GM12874 (cell line): ENCODE measurements at regions not wholly inside any gene's neighbourhood (a gene's known extent, or its start where the extent isn't known, plus 50 kb on each side); places are given as distances from the start of the nearest gene placed in this dataset.

Source experiments
- TF ChIP-seq, protein P1 (sequence below): IDR thresholded peaks from 2 replicates; pipeline ENCODE4 v1.5.1; 2011; ENCODE audit warnings: low read depth, mild to moderate bottlenecking, control low read depth, low read length, moderate library complexity; ENCODE audit not compliant: insufficient read depth

DNA sequence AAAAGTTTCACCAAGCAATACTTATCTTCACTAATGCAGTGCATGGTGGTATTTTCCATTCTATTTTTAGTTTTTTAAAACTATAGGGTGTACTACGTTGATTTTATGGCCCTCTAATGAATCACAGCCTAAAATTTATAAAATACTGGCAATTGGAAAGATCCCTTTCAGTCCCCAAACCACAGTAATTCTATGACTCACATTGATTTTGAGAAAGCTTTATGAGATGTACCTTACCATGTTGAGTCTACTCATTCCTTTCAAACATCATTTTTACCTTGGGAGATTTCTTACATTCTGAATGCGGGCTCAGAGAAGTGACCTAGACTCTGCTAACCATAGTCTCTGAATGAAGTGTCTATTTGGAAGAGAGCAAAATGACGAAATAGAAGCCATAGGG is 141.6 kb downstream of the GPR85 start:
- TF ChIP-seq, protein P1, sequence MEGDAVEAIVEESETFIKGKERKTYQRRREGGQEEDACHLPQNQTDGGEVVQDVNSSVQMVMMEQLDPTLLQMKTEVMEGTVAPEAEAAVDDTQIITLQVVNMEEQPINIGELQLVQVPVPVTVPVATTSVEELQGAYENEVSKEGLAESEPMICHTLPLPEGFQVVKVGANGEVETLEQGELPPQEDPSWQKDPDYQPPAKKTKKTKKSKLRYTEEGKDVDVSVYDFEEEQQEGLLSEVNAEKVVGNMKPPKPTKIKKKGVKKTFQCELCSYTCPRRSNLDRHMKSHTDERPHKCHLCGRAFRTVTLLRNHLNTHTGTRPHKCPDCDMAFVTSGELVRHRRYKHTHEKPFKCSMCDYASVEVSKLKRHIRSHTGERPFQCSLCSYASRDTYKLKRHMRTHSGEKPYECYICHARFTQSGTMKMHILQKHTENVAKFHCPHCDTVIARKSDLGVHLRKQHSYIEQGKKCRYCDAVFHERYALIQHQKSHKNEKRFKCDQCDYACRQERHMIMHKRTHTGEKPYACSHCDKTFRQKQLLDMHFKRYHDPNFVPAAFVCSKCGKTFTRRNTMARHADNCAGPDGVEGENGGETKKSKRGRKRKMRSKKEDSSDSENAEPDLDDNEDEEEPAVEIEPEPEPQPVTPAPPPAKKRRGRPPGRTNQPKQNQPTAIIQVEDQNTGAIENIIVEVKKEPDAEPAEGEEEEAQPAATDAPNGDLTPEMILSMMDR = no peak

DNA sequence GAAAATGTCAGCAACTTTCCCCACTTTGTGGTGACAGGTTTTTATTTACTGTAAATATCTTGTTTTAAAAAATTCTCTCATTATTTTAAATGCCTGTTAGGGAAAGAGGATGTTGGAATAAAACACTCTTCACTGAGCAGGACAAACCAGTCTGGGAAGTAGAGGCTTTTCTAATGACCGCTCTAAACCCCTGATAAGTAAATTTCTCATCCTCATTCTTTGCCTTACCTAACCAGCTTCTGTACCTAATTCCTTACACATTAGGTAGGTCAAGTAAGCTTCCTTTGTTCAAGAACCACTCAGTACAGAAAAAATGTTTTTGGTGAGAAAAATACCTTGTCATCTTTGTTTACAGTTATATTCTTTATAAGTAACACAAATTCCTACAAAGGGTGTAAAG is 143.6 kb downstream of the GPR85 start:
- TF ChIP-seq, protein P1 = no peak

DNA sequence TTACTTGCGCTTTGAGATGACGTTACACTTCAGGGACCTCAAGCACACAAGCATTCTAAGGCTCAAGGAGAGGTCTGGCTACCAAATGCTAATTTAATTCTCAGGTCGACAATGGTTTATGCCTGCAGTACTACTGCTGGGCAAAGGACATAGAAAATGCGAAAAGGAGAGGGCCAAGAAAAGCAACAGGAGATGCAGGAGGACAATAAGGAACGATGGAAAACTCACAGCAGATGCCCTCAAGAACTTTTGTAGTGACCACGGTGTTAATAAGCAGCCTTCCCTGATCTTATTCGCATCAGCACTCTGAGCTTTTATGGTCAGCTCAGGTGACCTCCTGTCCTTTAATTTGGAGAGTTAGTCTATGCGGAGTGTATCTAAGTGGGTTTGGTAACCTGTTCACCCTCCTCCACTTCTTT is 146.3 kb downstream of the GPR85 start:
- TF ChIP-seq, protein P1 = no peak

DNA sequence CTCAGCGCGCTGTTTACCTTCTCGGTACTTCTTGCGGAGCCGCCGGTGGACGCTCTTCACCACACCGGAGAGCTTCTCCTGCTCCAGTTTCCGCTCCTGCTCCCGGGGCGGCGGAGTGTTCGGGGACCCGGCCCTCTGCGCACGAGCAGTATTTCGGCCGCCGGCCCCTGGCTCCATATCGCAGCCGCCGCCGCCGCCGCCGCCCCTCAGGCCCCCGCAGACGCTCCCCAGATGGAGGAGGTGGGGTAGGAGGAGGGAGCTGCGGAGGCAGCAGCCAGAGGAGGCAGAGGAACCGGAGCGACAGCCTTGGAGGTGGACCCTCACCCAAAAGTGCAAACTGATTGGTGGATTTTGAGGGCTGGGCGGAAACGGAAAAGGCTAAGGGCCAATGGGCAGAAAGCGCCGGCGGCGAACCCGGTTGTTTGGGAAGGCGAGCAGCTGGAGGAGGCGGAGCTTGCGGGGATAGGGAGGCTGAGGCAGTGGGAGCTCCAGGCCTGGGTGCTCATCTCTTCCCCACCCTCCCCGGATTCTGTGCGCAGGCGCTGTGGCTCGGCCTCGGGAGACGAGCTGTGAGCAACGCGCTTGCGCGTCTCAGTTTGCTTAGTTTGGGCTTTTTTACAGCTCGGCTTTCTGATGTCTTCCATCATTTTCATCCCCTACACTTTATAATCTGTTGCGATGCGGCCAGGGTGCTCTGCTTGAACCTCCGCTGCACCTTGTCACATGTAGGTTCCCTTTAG is 146.9 kb downstream of the GPR85 start:
- TF ChIP-seq, protein P1 = no peak

DNA sequence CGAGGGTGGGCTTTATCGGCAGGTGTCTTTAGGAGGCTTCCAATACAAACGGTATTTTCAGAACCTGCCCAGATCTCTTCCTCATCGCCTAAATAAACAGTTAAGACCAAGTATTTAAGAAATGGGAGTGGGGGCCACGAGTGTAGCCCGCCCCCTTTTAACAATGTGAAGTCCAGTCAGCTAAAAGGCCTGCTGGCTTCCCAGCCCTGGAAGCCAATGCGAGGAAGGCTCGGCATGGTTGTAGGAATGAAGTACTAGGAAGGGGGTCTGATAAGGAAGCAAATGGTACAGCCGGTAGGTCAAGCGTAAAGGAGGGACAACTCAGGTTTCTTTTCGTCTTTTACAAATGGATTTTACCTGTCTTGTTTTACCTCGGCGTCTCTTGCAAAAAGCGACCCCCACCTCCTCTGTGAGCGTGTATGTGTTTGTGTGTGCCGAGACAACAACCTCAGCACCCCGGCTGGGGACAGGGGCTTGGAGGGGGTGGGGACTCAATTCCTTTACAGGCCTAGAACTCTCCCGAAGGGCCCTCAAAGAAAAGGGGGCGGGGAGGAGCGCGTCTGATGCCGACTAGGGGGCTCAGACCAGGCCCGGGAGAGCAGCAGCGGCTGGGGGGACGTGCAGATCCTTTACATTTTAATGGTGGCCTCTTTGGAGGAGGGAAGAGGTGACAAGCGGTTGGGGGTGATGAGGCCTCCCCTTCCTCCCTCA is 147.6 kb downstream of the GPR85 start:
- TF ChIP-seq, protein P1 = no peak

DNA sequence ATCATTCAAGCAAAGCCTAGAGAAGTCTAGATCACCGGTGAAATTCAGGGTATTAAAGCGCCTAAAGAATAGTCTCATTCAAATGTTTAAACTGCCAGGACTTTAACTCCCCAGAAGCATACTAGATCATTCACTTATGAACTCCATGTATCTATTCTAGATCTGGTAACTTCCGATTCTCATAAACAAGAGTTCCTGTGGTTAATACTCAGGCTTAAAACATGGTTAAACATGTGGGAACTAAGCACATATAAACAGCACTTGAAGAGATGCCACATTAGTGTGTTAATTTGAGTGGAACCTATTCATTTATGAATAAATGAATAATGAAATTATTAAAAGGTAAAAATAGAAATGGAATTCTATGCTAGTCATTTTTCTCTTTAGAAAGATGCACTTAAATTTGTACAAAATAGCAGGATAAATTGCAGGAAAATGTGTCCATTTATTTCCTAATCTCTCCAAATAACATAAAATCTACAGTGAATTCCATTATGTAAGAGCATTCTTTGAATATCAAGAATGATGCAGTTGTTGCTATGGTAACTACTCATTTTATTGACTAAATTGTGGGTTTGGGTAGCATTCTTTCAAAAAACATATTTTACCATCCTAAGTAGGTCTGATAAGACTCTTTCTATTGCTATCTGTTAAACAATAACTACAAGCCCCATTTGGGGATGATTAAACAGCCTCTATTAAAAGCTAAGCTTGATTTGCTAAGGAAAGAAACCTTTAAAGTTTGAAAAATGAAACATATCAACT is 147.6 kb upstream of the TMEM168 start:
- TF ChIP-seq, protein P1 = no peak

DNA sequence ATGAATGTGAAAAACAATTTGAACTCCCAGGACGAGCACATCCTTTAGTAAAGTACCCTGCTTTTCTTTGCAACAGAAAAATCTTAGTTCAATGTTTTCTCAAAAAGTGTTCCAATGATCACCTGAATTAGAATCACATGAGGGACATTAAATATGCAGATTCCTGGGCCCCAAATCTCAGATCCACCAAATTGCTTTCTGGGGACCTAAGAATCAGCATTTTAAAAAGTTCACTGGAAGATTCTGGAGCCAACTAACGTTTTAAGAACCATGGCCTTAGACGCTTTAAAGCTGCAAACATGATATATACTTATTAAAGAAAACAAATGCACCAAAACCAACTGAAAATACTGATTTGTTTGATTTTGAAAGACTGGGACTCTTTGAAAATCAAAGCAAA is 143.4 kb upstream of the TMEM168 start:
- TF ChIP-seq, protein P1 = no peak
